CD4-positive, alpha-beta T cell (primary cell): ENCODE measurements at regions not wholly inside any gene's neighbourhood (a gene's known extent, or its start where the extent isn't known, plus 50 kb on each side); places are given as distances from the start of the nearest gene placed in this dataset.

ENCODE experiments used
- ATAC-seq: fragments of 200-7000 bp; cut with Tn5 transposase; one replicate; pipeline ENCODE4 v1.10.0; 2022; ENCODE audit warnings: mild to moderate bottlenecking; ENCODE audit not compliant: poor library complexity
- CTCF ChIA-PET: fragments of 350-600 bp; sonication (Branson Sonifier 250); formaldehyde crosslinking; loops from one replicate; lab custom pipeline; 2021; ENCODE audit warnings: antibody characterized with exemption, inconsistent platforms; lab: Charles Lee
- POLR2A ChIA-PET: fragments of 350-600 bp; sonication (Branson Sonifier 250); formaldehyde crosslinking; loops from one replicate; lab custom pipeline; 2021; ENCODE audit warnings: antibody characterized with exemption, inconsistent platforms; lab: Charles Lee
- DNase-seq, 14 experiments: peaks; one replicate each; pipeline ENCODE4 v3.0.0-alpha.2; 2013 to 2020; ENCODE audit warnings: mixed read lengths in 2 of 14
- H3K27ac ChIP-seq, 2 donors: one replicate each; pipeline versions ENCODE4 v1.5.1 to v1.7.0; 2013; ENCODE audit warnings: low read length in 2 of 2, low read depth in 1 of 2, mild to moderate bottlenecking in 1 of 2
- H3K27me3 ChIP-seq, 2 experiments: 1 replicate in 1 of 2; 2 replicates in 1 of 2; pipeline versions ENCODE4 v1.6.1 to v1.7.0; 2013; ENCODE audit warnings: low read length in 2 of 2, control low read depth in 1 of 2, mild to moderate bottlenecking in 1 of 2, moderate library complexity in 1 of 2; ENCODE audit not compliant: insufficient read depth in 2 of 2, control insufficient read depth in 1 of 2
- H3K36me3 ChIP-seq: one replicate; pipeline ENCODE4 v1.6.1; 2013; ENCODE audit warnings: low read length, control low read depth; ENCODE audit not compliant: insufficient read depth
- H3K4me1 ChIP-seq: one replicate; pipeline ENCODE4 v1.6.1; 2013; ENCODE audit warnings: low read length, control low read depth; ENCODE audit not compliant: insufficient read depth
- H3K4me3 ChIP-seq: one replicate; pipeline ENCODE4 v1.5.1; 2013; ENCODE audit warnings: mild to moderate bottlenecking, low read length, moderate library complexity
- H3K9me3 ChIP-seq, 2 experiments: 1 replicate in 1 of 2; 2 replicates in 1 of 2; pipeline versions ENCODE4 v1.6.1 to v1.7.0; 2013; ENCODE audit warnings: low read length in 2 of 2, mild to moderate bottlenecking in 2 of 2, control low read depth in 1 of 2, moderate library complexity in 1 of 2; ENCODE audit not compliant: control insufficient read depth in 1 of 2, insufficient read depth in 1 of 2
- H3K27ac Mint-ChIP-seq: one replicate; pipeline ENCODE4 v1.8.0; 2020; ENCODE audit warnings: mixed read lengths
- H3K27me3 Mint-ChIP-seq: one replicate; pipeline ENCODE4 v1.8.0; 2021; ENCODE audit warnings: mixed read lengths
- H3K36me3 Mint-ChIP-seq: one replicate; pipeline ENCODE4 v1.8.0; 2021; ENCODE audit warnings: low read depth, mixed read lengths
- H3K4me1 Mint-ChIP-seq: one replicate; pipeline ENCODE4 v1.8.0; 2021; ENCODE audit warnings: low read depth, mixed read lengths
- H3K4me3 Mint-ChIP-seq: one replicate; pipeline ENCODE4 v1.8.0; 2020; ENCODE audit warnings: mild to moderate bottlenecking, mixed read lengths
- H3K9me3 Mint-ChIP-seq: one replicate; pipeline ENCODE4 v1.8.0; 2020; ENCODE audit warnings: mixed read lengths
- CTCF ChIP-seq: fragments of 200-600 bp; IDR thresholded peaks from one replicate; pipeline ENCODE4 v1.8.0; 2022; ENCODE audit warnings: antibody characterized with exemption, mild to moderate bottlenecking
- intact Hi-C, 2 experiments: fragments of 100-400 bp; cut with DNase I in 1 of 2; cut with micrococcal nuclease in 1 of 2; formaldehyde crosslinking; loops; one replicate each; pipeline versions ENCODE4 v1.15.1 to v1.9.0; 2023 to 2025; cut with DNase I, micrococcal nuclease

DNA sequence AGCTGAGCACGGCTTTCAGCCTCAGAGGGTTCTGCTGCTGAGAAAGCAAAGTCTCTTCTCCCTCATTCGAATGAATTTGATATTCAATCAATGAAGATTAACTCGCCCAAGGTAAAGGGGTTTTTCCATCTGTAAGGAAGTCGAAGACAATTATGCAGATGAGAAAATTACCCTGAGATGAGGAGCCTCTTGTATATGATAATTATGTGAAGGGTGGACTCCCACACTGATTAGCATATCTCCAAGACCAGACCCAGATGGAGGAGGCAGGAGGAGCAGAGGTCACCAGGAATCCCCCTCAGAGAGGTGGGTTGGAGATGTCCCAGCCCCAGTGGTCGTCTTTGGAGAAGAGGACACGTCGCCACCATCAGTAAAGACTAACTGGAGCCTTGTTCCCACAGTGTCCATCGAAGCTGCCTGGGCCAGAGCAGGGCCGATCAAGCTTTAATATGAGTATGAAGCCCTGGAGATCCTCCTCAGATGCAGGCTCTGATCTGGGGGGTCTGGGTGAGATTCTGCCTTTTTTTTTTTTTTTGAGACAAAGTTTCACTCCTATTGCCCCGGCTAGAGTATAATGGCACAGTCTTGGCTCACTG, 61.5 kb upstream of the LHX1 start:
- no peaks in the 10 kb centered on the region for H3K9me3 ChIP-seq
- H3K36me3 ChIP-seq: no peaks in the 10 kb centered on the region
- peaks cover 3 to 5% of the 10 kb centered on the region in 2 experiments for H3K27me3 ChIP-seq
- ATAC-seq: no peak
- Mint-ChIP-seq H3K4me1 (no peaks in the 10 kb centered on the region), H3K27me3 (peaks cover 14% of the 10 kb centered on the region), H3K27ac (no peak overlapping the region), H3K36me3 (no peaks in the 10 kb centered on the region), H3K9me3 (no peaks in the 10 kb centered on the region), H3K4me3 (no peak overlapping the region)
- H3K4me3 ChIP-seq: no peak overlapping the region
- TF ChIP-seq CTCF: no peak
- intact Hi-C loops: no loop called here
- ChIA-PET CTCF (interaction anchor here (0.7 kb wide), 1 partner anchor 239 kb away, joined by 3 read pairs; no protein-coding TSS in a partner anchor), POLR2A (no interaction called here)
- DNase-seq: no peak
- H3K27ac ChIP-seq: no peak overlapping the region
- no peaks in the 10 kb centered on the region for H3K4me1 ChIP-seq

GRCh38 chr17:36876966-36877365, 60.3 kb upstream of the LHX1 start:
- H3K9me3 ChIP-seq: peaks cover 2 to 4% of the 10 kb centered on the region in 2 experiments
- intact Hi-C loops: no loop called here

DNA sequence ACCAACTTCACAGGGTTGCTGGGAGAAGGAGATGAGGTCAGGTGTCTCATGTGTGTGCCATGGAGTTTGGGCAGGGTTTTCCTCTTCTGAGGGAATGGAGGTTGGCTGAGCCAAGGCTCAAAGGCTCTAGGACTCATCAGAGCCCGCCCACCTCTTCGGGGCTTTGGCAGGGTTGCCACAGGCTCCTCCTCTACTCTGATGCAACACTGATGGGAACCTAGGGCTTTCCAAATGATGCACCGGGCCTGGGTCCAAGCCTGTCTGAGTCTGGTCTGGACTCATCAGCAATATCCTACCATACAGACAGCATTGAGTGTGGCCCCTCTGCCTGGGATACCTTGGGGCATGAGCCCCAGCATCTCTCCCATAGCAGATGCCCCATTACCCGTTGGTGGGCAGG, 59.5 kb upstream of the LHX1 start:
- peaks cover 34% of the 10 kb centered on the region for H3K27me3 Mint-ChIP-seq
- POLR2A ChIA-PET: no interaction called here
- H3K27ac Mint-ChIP-seq: no peak overlapping the region

More at GRCh38 chr17:36876966-36877365, 60.3 kb upstream of the LHX1 start:
- POLR2A ChIA-PET: no interaction called here
- Mint-ChIP-seq H3K4me1 (no peaks in the 10 kb centered on the region), H3K27me3 (peaks cover 26% of the 10 kb centered on the region), H3K36me3 (no peaks in the 10 kb centered on the region), H3K4me3 (no peak overlapping the region), H3K9me3 (no peaks in the 10 kb centered on the region), H3K27ac (no peak overlapping the region)
- CTCF ChIA-PET: no interaction called here
- no peak for TF ChIP-seq CTCF
- H3K36me3 ChIP-seq: no peaks in the 10 kb centered on the region
- H3K27ac ChIP-seq: no peak overlapping the region
- no peaks in the 10 kb centered on the region for H3K4me1 ChIP-seq
- DNase-seq: no peak
- H3K4me3 ChIP-seq: no peak overlapping the region
- ATAC-seq: no peak
- peaks cover 5 to 8% of the 10 kb centered on the region in 2 experiments for H3K27me3 ChIP-seq

More for the DNA sequence above, 59.5 kb upstream of the LHX1 start:
- DNase-seq: no peak
- CTCF ChIA-PET: no interaction called here
- no peaks in the 10 kb centered on the region for H3K36me3 ChIP-seq
- H3K27me3 ChIP-seq: peaks cover 6 to 10% of the 10 kb centered on the region in 2 experiments
- ATAC-seq: no peak
- H3K4me3 ChIP-seq: no peak overlapping the region
- intact Hi-C loops: no loop called here
- peaks cover 3 to 5% of the 10 kb centered on the region in 2 experiments for H3K9me3 ChIP-seq
- Mint-ChIP-seq H3K4me3 (no peak overlapping the region), H3K36me3 (no peaks in the 10 kb centered on the region), H3K9me3 (peaks cover 3% of the 10 kb centered on the region), H3K4me1 (no peaks in the 10 kb centered on the region)
- no peak overlapping the region for H3K27ac ChIP-seq
- no peaks in the 10 kb centered on the region for H3K4me1 ChIP-seq
- no peak for TF ChIP-seq CTCF
